ENCODE measurements at regions not wholly inside any gene's neighbourhood (a gene's known extent, or its start where the extent isn't known, plus 50 kb on each side); places are given as distances from the start of the nearest gene placed in this dataset.

DNA sequence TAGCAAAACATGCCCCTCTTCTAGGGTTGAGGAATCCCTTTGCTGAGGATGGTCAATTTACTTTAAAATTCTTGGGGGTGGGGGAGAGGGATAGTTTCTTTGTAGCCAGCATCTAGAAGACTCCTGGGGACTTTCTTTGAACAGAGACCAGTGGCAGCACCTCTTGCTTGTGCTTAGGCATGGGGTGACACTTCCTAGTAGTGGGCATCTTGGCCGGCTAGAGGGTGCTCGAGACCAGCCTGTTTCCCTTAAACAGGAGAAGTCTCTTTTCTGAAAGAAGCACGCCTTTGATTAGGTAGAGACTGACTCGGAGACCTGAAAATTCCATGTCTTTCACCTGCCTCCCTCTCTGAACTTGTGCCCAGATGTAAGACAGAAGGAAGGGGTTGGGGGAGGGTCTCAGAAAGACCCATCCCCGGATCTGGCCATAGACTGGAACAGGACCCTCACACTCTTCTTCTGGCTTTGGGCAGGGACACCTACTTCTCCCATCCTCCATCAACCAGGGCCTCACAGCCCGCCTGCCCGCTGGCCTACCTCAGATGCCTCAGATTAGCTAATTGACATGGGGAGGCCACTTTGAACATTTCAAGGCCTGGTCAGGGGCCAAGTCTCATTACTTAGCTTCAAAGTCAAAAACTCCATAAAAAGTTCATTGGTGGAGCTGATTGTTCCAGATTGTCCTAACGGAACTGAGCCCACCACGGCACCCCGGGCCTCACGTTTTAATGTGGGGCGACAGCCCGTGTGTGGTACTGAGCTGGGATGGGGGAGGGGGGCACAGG, 172.2 kb downstream of the CDC5L start:
- no peak for DNase-seq (ENCODE audit: low read depth in 2 of 2)

GRCh38 chr6:44560458-44561059, 173.1 kb downstream of the CDC5L start:
- no peak for DNase-seq (ENCODE audit: low read depth in 2 of 2)

DNA sequence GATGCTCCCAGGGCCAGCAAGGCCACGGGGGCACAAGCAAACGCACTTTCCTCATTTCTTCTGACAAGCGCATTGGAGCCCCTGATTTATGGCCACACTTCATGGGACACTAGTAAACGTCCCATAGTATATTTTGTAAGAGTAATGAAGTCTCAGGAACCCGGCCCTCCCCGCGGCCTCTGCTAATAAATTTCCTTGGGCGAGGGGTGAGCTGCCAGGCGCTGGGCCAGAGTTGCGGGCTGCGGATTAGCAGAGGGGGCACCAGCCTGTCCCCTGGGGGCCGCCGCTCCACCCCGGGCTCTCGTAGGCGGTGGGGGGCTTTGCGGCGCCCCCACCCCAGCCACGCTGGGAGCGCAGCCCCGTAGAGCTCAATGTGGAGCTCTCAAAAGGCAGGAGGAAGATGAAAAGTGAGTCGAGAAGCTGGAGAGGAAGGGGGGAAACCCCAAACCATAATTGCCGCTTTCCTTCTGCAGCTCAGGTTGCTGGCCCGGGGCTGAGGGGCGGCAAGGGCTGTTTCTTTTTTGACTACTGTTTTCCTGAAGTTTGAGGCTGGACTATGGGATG, 173.6 kb downstream of the CDC5L start:
- DNase-seq (ENCODE audit: low read depth in 2 of 2) = no peak

GRCh38 chr6:44561832-44562665, 174.5 kb downstream of the CDC5L start:
- no peak for DNase-seq (ENCODE audit: low read depth in 2 of 2)

GRCh38 chr6:44563397-44563796, 175.9 kb downstream of the CDC5L start:
- no peak for DNase-seq (ENCODE audit: low read depth in 2 of 2)

- no peak for DNase-seq (ENCODE audit: low read depth in 2 of 2)
Measured at GRCh38 chr6:44564906-44565524, 177.5 kb downstream of the CDC5L start.

DNA sequence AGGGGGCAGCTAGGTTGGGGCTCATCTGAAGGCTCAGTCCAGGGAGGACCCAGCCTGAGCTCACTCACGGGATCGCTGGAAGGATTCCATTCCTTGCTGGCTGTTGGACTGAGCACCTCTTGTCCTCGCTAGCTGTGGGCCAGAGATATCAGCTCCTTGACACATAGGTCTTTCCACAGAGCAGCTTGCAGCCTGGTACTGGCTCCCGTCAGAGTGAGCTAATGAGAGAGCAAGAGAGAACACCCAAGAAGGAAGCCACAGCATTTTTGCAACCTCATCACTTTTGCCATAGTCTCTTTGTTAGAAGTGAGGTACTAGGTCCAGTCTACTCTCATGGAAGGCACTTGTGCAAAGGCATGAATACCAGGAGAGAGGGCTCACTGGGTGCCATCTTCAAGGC, 179.9 kb downstream of the CDC5L start:
- no peak for DNase-seq (ENCODE audit: low read depth in 2 of 2)

GRCh38 chr6:44569131-44569530, 181.6 kb downstream of the CDC5L start:
- DNase-seq (ENCODE audit: low read depth in 2 of 2) = no peak

- DNase-seq (ENCODE audit: low read depth in 2 of 2) = no peak
Measured at GRCh38 chr6:44569931-44570385, 182.5 kb downstream of the CDC5L start.

- DNase-seq (ENCODE audit: low read depth in 2 of 2) = no peak
Measured at GRCh38 chr6:44571510-44571909, 184.0 kb downstream of the CDC5L start.

DNA sequence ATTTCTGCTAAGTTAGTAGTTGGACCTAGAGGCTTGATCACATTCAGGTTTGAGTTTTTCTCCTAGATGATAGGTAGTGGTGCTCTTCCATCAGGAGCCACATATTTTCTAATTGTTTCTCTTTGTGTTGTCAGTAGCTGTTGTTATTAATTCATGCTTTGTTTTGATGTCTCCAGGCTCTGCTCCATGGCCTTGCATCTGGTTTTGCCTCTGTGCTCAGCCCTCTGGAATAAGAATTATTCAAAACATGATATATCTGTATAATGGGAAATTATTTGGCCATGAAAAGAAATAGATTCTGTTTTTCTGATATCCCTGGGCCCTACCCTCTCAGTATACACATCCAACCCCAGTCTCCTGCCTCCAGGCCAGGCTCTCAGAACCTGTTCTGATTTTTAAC, 184.8 kb downstream of the CDC5L start:
- DNase-seq (ENCODE audit: low read depth in 2 of 2) = no peak

DNA sequence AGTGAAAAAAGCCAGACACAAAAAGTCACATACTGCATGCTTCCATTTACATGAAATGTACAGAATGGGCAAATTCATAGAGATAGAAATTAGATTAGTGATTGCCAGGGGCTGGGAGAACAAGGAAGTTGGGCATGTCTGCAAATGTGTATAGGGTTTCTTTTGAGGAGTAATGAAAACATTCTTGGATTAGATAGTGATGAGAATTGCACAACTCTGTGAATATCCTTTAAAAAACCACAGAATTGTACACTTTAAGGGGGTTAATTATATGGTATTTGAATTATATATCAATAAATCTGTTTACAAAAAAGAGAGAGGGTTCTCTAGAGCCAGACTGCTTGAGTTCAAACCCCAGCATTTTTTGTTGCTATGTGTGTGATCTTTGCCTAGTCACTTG, 188.1 kb downstream of the CDC5L start:
- DNase-seq (ENCODE audit: low read depth in 2 of 2) = no peak

- no peak for DNase-seq (ENCODE audit: low read depth in 2 of 2)
Measured at GRCh38 chr6:44576132-44576631, 188.7 kb downstream of the CDC5L start.

DNA sequence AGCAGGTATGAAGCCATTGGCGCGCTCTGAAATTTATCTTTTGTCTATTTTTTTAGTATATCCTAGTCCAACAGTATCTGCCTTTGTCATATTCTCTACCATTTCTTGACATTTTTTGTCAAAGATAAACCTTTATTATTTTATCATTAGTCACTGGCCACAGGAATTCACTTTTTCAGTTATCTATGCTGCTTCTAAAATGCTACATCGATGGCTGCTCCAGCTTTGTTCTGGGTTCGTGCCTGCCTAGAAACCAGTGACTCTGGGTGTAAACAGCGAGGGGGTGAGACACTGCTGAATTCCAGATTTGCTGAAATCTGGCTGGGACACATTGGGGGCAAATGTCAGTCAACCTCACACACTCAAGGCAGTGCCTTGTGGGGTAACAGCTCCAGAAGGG, 193.4 kb downstream of the CDC5L start:
- DNase-seq (ENCODE audit: low read depth in 2 of 2) = no peak

DNA sequence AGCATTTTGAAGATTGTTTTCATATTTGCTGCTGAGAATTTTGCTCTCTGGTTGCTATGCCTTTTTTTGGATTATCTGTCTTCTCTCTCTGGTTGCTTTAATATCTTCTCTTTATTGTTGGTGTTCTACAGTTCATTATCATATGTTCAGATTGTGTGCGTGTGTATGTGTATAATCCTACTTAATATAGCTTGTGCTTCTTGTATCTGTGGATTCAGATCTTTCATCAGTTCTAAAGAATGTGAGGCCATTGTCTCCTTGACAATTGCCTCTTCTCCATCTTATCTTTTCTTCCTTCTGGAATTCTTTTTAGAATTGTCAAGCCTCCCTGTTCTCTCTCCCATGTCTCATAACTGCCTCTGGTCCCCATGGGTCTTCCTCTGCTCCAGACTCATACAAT, 195.4 kb downstream of the CDC5L start:
- no peak for DNase-seq (ENCODE audit: low read depth in 2 of 2)

DNA sequence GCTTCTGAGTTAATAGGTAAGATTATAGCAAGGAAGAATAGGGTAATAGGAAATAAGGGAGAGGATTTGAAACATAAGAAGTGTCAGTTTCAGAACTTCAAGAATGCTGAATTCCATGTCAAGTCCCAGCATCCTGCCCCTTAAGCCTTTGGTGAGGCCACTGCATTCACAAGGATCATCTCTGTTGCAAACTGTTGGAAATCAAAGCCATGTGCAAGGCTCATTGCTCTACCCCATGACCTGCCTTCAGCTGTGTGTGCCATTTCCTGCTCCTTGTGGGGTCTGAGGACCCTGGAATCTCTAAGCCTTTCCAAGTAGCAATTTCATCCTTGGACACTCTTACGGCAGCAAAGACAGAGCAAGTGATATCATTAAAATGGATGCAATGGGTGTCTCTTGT, 203.0 kb downstream of the CDC5L start:
- no peak for DNase-seq (ENCODE audit: low read depth in 2 of 2)

- peak; percentile 35 to 58 for DNase-seq (ENCODE audit: low read depth in 2 of 2)
Measured at GRCh38 chr6:44593539-44593944, 206.0 kb downstream of the CDC5L start.

DNA sequence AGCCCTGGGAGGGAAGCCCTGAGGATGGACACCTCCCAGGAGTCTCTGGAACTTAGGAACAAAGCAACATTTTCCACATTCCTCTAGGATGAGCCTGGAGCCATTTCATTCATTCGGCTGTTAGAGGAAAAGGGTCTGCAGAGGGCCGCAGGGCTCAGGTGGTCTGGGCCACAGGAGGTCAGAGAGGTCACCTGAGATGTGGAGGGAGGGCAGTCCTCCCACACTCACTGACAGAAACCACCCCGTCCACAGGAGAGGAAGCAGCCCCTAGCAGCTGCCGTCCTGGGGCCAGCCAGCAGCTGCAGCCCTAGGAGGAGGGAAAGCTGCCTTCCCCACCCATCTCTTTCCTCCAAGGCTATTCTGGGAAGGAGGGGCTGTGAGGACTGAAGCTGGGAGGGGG, 207.0 kb downstream of the CDC5L start:
- DNase-seq (ENCODE audit: low read depth in 2 of 2) = no peak

DNA sequence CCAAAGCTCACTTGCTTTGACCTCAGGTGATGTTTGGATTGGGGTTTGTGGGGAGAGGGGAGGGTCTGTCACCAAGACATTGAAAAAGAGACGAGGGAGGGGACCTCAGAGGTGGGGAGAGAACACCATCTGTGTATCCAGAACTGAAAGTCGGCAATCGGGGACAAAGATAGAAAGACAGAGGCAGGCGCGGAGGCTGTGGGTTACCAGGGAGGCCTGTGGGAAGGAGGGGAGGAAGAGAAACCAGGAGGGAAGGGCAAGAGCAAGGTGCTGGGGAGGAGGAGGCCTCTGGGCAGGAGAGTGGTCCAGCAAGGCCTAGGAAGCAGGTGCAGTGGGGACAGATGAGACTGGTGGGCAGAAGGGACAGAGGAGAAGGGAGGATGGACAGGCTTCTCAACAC, 211.2 kb downstream of the CDC5L start:
- DNase-seq (ENCODE audit: low read depth in 2 of 2) = no peak

DNA sequence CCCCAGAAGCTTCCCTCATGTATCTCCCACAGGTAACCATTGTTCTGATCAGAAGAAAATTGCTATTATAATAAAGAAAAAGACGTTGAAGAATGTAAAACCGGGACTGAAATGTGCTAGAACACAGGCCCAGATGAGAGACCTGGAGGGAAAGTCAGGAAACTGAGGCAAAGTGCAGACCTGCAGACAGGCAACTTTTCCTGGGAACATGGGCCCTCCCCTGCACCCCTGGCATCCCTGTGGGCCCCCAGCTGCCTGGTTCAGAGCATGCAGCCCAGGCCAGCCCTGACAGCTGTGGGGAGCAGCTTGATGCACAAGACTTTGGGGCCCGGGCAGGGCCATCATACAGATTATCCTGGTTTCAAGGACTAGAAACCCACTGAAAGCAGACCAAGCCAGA, 212.2 kb downstream of the CDC5L start:
- no peak for DNase-seq (ENCODE audit: low read depth in 2 of 2)

GRCh38 chr6:44603044-44603686, 215.7 kb downstream of the CDC5L start:
- DNase-seq (ENCODE audit: low read depth in 2 of 2) = no peak

Data from stimulated activated CD4-positive, alpha-beta T cell treated with anti-CD3 and anti-CD28 coated beads, Interleukin-12 subunit alpha, Interleukin-12 subunit beta, amount 100 ng/mL, for 24 hours (primary cell).